ENCODE measurements at regions not wholly inside any gene's neighbourhood (a gene's known extent, or its start where the extent isn't known, plus 50 kb on each side); places are given as distances from the start of the nearest gene placed in this dataset.
A peak's percentile ranks its signal among the peaks of the same experiment; 100 is the strongest.

GRCh38 chr6:71414486-71414885, 125.9 kb downstream of the OGFRL1 start:
- no peak for FAIRE-seq
- no peak for DNase-seq (ENCODE audit: low read depth, low spot score)
- H3K9me3 ChIP-seq (replicated peaks; ENCODE audit: control insufficient read depth, insufficient read depth, low read length): no peaks in the 10 kb centered on the region
- no peak overlapping the region for H2AFZ ChIP-seq (ENCODE audit: low read depth, low read length)
- TF ChIP-seq EZH2 (IDR thresholded peaks at IDR 0.05; ENCODE audit: borderline replicate concordance, low read depth, low read length, severe bottlenecking) (no peak), CTCF (IDR thresholded peaks at IDR 0.05; ENCODE audit: extremely low read depth in 1 of 2, insufficient read depth in 1 of 2, low read depth in 1 of 2, low read length in 2 of 2) (no peak), MAX (IDR thresholded peaks at IDR 0.05; ENCODE audit: insufficient read depth, insufficient read length) (no peak)
- peaks cover 41% of the 10 kb centered on the region for H3K4me1 ChIP-seq (ENCODE audit: control insufficient read depth, extremely low read depth, insufficient read depth, low read length)
- H3K9ac ChIP-seq (replicated peaks; ENCODE audit: extremely low read depth, insufficient read depth, low read length): no peak overlapping the region
- CTCF ChIA-PET: interaction anchor here (1.1 kb wide), 1 partner anchor 65 kb away, joined by 4 read pairs; no protein-coding TSS in a partner anchor
- POLR2A ChIA-PET: no interaction called here
- peak overlapping the region; percentile 72 for H3K4me2 ChIP-seq (ENCODE audit: insufficient read depth, low read length)
- no peaks in the 10 kb centered on the region for H3K27me3 ChIP-seq (ENCODE audit: control insufficient read depth in 2 of 2, insufficient read depth in 2 of 2, low read length in 2 of 2)
- dilution Hi-C loops (cut with MboI; ENCODE audit: extremely low pct_ligation_motif_present, low sequenced_read_pairs): no loop called here
- H4K20me1 ChIP-seq (replicated peaks; ENCODE audit: control insufficient read depth, extremely low read depth, insufficient read depth, low read length): no peaks in the 10 kb centered on the region
- no peaks in the 10 kb centered on the region for H3K9me1 ChIP-seq (replicated peaks; ENCODE audit: control insufficient read depth, extremely low read depth, insufficient read depth, low read length)
- peaks cover 14 to 19% of the 10 kb centered on the region in 2 experiments for H3K36me3 ChIP-seq (ENCODE audit: control insufficient read depth in 2 of 2, extremely low read depth in 1 of 2, insufficient read depth in 2 of 2, low read length in 2 of 2)
- H3K79me2 ChIP-seq (ENCODE audit: control insufficient read depth, insufficient read depth, low read length): peaks cover 79% of the 10 kb centered on the region
- H3K27ac ChIP-seq (ENCODE audit: insufficient read depth, low read depth, low read length): no peak overlapping the region
- H3K4me3 ChIP-seq (replicated peaks in 1 of 3; ENCODE audit: insufficient read depth in 1 of 3, low read depth in 1 of 3, low read length in 3 of 3): no peak overlapping the region
- no TSS peak for BruUV-seq (replicated peaks)
- intact Hi-C loops (cut with micrococcal nuclease): no loop called here
